HG03175 (cell line): ENCODE measurements at regions not wholly inside any gene's neighbourhood (a gene's known extent, or its start where the extent isn't known, plus 50 kb on each side); places are given as distances from the start of the nearest gene placed in this dataset.
A peak's percentile ranks its signal among the peaks of the same experiment; 100 is the strongest.
"Not testable (repeated sequence)": the region's sequence is repeated elsewhere in the genome, so short reads cannot be mapped to it uniquely, and the experiment has no call there.

Source experiments
- ATAC-seq: cut with Tn5 transposase; IDR thresholded peaks from one replicate; pipeline ENCODE4 v1.9.1; 2021; ENCODE audit warnings: mild to moderate bottlenecking, moderate library complexity; ENCODE audit not compliant: unreplicated experiment

DNA sequence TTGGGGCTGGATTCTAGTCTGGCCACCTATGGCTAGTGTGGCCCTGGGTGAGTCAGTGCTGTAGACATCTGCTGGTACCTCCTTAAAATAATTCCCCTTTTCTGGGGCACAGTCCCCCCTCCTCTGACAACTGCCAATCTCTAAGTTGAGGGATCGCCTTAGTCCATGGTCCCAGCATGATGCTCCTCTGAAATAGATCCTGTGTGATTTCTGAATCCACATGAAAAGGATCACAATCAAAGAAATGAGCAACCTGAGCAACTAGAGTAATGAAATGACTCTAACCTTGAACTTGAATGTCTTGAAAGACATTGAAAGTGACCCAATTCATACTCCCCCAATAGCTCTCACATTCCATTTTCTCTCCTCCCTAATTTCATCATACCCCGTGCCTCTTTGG, 332.5 kb downstream of the VRK1 start:
- ATAC-seq: no peak

DNA sequence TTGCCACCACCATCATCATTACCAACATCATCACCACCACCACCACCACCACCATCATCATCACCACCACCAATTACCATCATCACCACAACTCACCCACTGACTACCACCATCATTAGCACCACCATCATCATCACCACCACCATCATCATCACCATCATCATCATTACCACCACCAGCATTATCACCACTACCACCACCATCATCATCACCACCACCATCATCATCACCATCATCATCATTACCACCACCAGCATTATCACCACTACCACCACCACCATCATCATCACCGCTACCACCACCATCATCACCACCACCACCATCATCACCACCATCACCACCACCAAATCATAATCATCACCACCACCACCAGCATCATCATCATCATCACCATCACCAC, 338.7 kb downstream of the VRK1 start:
- ATAC-seq: not testable (repeated sequence)

GRCh38 chr14:97137705-97138104, 340.5 kb downstream of the VRK1 start:
- ATAC-seq: no peak

GRCh38 chr14:97138801-97139200, 341.6 kb downstream of the VRK1 start:
- no peak for ATAC-seq

- ATAC-seq: no peak
Measured at GRCh38 chr14:97143011-97143410, 345.8 kb downstream of the VRK1 start.

DNA sequence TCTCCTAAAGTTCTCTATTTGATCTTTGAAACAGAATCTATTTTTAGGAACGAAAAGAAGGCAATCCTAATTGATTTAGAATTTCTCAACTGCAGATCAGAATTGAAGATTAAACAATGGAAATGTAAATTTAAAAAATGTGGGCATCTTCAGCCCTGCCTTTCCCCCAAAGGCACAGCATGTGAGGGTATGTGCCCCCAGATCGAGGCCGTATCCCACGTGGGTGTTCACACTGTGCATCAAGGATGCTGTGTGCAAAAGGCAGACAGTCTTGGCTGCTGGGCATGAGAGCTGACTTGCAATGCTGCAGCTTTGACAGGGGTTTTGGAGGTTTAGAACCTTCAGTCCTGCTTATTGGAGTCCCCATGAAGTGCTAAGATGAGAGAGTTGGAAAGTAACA, 346.3 kb downstream of the VRK1 start:
- no peak for ATAC-seq

DNA sequence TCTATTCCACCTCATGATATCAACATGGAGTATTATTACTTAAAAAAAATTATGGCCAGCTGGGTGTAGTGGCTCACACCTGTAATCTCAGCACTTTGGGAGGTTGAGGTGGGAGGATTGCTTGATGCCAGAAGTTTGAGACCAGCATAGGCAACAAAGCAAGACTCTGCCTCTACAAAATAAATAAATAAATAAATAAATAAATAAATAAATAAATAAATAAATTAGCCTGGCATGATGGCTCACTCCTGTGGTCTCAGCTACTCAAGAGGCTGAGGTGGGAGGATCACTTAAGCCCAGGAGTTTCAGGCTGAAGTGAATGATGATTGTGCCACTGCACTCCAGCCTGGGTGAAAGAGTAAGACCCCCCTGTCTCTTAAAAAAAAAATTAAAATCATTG, 350.8 kb downstream of the VRK1 start:
- not testable (repeated sequence) for ATAC-seq

- no peak for ATAC-seq
Measured at GRCh38 chr14:97149775-97150174, 352.6 kb downstream of the VRK1 start.

DNA sequence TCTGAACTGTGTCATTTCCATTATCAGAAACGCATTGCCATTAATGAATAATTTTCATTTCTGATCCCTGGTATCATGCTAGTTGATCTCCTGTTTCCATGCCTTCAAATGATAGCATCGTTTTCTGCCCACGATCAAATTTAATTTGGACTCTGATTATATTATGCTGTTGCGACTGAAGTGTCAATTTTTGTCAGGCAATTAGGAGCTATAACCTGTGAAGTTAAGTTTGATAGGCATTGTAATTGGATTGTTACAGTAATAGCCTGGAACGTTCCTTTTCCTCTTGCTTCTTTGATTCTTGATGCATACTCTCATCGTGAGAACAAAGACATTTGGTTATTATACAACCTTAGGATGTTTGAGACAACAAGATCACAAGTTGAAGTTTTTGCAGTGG, 356.3 kb downstream of the VRK1 start:
- ATAC-seq: no peak

DNA sequence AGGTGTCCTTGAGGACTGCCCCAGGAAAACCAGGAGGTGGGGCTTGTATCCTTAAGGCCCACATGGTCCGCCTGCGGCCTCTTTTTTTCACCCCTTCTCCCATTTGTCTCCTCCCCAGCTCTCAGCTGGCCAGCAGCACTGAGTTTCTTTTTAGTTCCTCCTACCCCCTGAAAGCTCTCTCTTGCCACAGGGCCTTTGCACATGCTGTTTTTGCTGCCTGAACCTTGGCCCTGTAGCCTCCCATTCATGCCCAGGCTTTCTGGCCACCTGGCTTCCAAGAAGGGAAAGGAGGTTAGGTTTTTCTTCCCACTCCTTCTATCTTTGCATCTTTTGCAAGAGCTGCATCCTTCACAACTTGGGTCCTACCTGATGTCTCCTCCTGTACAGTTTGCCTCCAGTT, 358.1 kb downstream of the VRK1 start:
- no peak for ATAC-seq

GRCh38 chr14:97155814-97156213, 358.6 kb downstream of the VRK1 start:
- ATAC-seq: no peak

DNA sequence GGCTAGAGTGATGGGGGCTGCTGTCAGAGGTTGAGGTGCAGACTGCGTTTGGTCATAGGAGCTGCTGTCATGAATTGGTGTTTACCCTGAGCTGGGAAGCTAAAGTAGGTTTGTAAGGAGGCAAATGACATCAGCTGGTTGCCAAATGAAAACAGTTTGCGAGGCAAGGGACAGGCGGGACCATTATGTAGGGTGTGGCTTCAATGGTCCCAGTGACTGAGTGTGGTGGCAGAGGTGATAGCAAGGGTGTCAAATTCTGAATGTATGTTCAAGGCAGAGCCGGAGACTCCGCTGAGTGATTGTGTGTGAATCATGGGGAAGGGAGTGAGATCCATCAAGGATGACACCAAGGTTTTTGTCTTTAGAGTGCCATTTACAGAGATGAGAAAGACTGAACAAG, 359.5 kb downstream of the VRK1 start:
- ATAC-seq: no peak

DNA sequence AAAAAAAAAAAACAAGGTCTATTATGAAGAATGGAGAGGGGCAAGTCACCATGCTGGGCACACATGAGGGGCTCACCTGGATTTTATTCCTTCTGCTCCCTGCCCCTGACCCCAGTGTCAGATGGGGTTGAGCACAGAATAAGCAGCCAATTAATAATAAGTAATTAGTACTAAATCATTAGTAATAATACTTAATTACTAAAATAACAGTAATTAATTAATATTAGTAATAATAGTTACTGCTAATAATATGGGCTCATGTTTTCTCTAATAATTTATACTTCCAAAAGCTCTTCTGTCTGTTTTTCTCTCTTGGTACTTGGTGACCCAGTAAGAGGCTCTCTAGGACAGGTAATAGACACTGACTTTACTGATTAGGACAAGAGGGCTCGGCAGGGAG, 360.9 kb downstream of the VRK1 start:
- no peak for ATAC-seq

GRCh38 chr14:97159124-97159523, 361.9 kb downstream of the VRK1 start:
- ATAC-seq: no peak

DNA sequence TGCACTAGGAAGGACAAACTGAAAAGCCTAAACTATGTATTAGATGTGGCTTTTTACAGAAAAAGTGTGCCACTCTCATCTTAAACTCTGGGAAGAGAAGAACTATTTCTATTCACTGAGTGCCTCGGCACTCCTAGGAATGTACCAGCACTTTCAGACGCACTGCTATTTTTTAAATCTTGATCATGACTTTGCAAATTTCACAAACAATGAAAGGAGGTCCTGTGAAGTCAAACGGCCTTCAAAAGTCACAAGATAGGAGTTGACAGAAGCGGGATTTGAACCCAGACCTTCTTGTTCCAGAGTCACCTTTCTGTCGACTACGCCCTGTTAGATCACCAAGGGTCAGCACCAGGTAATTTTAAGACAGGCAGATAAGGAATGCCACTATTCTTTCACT, 365.4 kb downstream of the VRK1 start:
- no peak for ATAC-seq

DNA sequence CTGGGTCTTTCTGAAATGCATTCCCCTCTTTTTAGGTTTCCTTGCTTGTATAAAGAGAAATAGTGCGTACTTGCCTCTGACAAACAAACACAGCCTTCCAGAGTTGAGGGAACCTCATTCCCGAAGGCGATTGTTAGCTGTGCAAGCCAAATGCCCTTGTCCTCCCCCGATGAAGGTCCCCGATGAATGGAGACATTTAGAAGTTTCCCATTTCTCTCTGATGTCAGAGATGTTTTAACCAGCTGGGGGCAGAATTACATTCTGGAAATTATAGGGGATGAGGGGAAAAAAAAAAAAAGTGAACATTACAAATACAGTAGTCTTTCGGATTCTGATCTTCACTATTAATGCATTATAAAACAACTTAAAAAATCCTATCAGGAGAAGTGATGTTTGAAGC, 366.8 kb downstream of the VRK1 start:
- no peak for ATAC-seq

- no peak for ATAC-seq
Measured at GRCh38 chr14:97166497-97166896, 369.3 kb downstream of the VRK1 start.

- ATAC-seq: not testable (repeated sequence)
Measured at GRCh38 chr14:97167577-97167976, 370.4 kb downstream of the VRK1 start.

GRCh38 chr14:97172644-97173043, 375.5 kb downstream of the VRK1 start:
- ATAC-seq: no peak

GRCh38 chr14:97177016-97177415, 379.8 kb downstream of the VRK1 start:
- ATAC-seq: peak; percentile 36

- ATAC-seq: peak; percentile 53
Measured at GRCh38 chr14:97177635-97178034, 380.5 kb downstream of the VRK1 start.

- no peak for ATAC-seq
Measured at GRCh38 chr14:97178781-97179180, 381.6 kb downstream of the VRK1 start.

GRCh38 chr14:97179573-97179972, 382.4 kb downstream of the VRK1 start:
- no peak for ATAC-seq
